Neural cell (in vitro differentiated cells): ENCODE measurements at regions not wholly inside any gene's neighbourhood (a gene's known extent, or its start where the extent isn't known, plus 50 kb on each side); places are given as distances from the start of the nearest gene placed in this dataset.

Experiments used
- H2AFZ ChIP-seq: fragments of 200-600, 300-800 bp; sonication (generic), shearing (Covaris generic); 2 replicates; pipeline ENCODE4 v1.6.0; 2014; ENCODE audit warnings: low read depth, mild to moderate bottlenecking, antibody characterized with exemption, low read length, moderate library complexity
- H3F3A ChIP-seq: fragments of 200-600 bp; shearing (Covaris generic); 2 replicates; pipeline ENCODE4 v1.6.1; 2016; ENCODE audit warnings: mild to moderate bottlenecking, moderate library complexity, mixed read lengths, antibody characterized with exemption, low read length; ENCODE audit not compliant: insufficient read depth, poor library complexity, severe bottlenecking
- H3K27ac ChIP-seq: fragments of 200-600, 300-800 bp; sonication (generic), shearing (Covaris generic); 2 replicates; pipeline ENCODE4 v1.5.1; 2014; ENCODE audit warnings: mild to moderate bottlenecking, low read length, moderate library complexity
- H3K27me3 ChIP-seq: fragments of 300-800, 200-600 bp; sonication (generic), shearing (Covaris generic); 2 replicates; pipeline ENCODE4 v1.6.0; 2014; ENCODE audit warnings: mild to moderate bottlenecking, low read depth, low read length, moderate library complexity; ENCODE audit not compliant: insufficient read depth
- H3K36me3 ChIP-seq: fragments of 300-800, 200-600 bp; sonication (generic), shearing (Covaris generic); 2 replicates; pipeline ENCODE4 v1.5.1; 2014; ENCODE audit warnings: mild to moderate bottlenecking, antibody characterized with exemption, low read length, moderate library complexity; ENCODE audit not compliant: insufficient read depth
- H3K4me2 ChIP-seq: fragments of 300-800, 200-600 bp; sonication (generic), shearing (Covaris generic); 2 replicates; pipeline ENCODE4 v1.6.0; 2014; ENCODE audit warnings: mild to moderate bottlenecking, low read length
- H3K4me3 ChIP-seq: fragments of 300-800, 200-600 bp; sonication (generic), shearing (Covaris generic); 2 replicates; pipeline ENCODE4 v1.5.1; 2014; ENCODE audit warnings: mild to moderate bottlenecking, low read length, moderate library complexity
- H3K79me2 ChIP-seq: fragments of 200-600 bp; shearing (Covaris generic); replicated peaks from 2 replicates; pipeline ENCODE4 v1.6.0; 2014; ENCODE audit warnings: mild to moderate bottlenecking, low read length, moderate library complexity; ENCODE audit not compliant: insufficient read depth
- H3K9ac ChIP-seq: fragments of 300-800, 200-600 bp; sonication (generic), shearing (Covaris generic); 2 replicates; pipeline ENCODE4 v1.6.1; 2016; ENCODE audit warnings: mild to moderate bottlenecking, low read length, mixed read lengths
- H3K9me2 ChIP-seq: fragments of 200-600 bp; shearing (Covaris generic); 2 replicates; pipeline ENCODE4 v1.6.1; 2016; ENCODE audit warnings: mild to moderate bottlenecking, low read length, mixed read lengths; ENCODE audit not compliant: insufficient read depth
- H3K9me3 ChIP-seq: fragments of 200-600, 300-800 bp; sonication (generic), shearing (Covaris generic); 2 replicates; pipeline ENCODE4 v1.6.1; 2016; ENCODE audit warnings: mild to moderate bottlenecking, mixed run types, low read length, moderate library complexity, mixed read lengths
- H4K20me1 ChIP-seq: fragments of 200-600 bp; shearing (Covaris generic); 2 replicates; pipeline ENCODE4 v1.6.1; 2016; ENCODE audit warnings: mild to moderate bottlenecking, mixed run types; ENCODE audit not compliant: insufficient read depth
- EP300 ChIP-seq: fragments of 450-650 bp; conservative IDR thresholded peaks from 2 replicates; pipeline ENCODE4 v1.6.1; 2014; ENCODE audit warnings: antibody characterized with exemption, mild to moderate bottlenecking, moderate library complexity; ENCODE audit not compliant: poor library complexity, severe bottlenecking
- EZH2 ChIP-seq: fragments of 200-600, 300-800 bp; shearing (Covaris generic), sonication (generic); IDR thresholded peaks from 2 replicates; pipeline ENCODE4 v1.6.1; 2014; ENCODE audit warnings: antibody characterized with exemption, low read length, borderline replicate concordance, mild to moderate bottlenecking; ENCODE audit not compliant: insufficient read depth, poor library complexity, severe bottlenecking
- MXI1 ChIP-seq: fragments of 450-650 bp; conservative IDR thresholded peaks from 2 replicates; pipeline ENCODE4 v1.6.1; 2014; ENCODE audit warnings: antibody characterized with exemption, mild to moderate bottlenecking; ENCODE audit not compliant: poor library complexity, severe bottlenecking
- POLR2AphosphoS5 ChIP-seq: IDR thresholded peaks from 2 replicates; pipeline ENCODE4 v1.6.1; 2012
- RAD21 ChIP-seq: fragments of 450-650 bp; conservative IDR thresholded peaks from 2 replicates; pipeline ENCODE4 v1.6.1; 2014; ENCODE audit warnings: antibody characterized with exemption, mild to moderate bottlenecking, moderate library complexity
- SMC3 ChIP-seq: fragments of 450-650 bp; conservative IDR thresholded peaks from 2 replicates; pipeline ENCODE4 v1.6.1; 2014; ENCODE audit warnings: antibody characterized with exemption, mild to moderate bottlenecking, moderate library complexity; ENCODE audit not compliant: poor library complexity
- TAF1 ChIP-seq: IDR thresholded peaks from 2 replicates; pipeline ENCODE4 v1.6.1; 2012; ENCODE audit warnings: low read depth
- TF ChIP-seq, protein P1 (sequence below): fragments of 450-650 bp; IDR thresholded peaks from 2 replicates; pipeline ENCODE4 v1.5.1; 2014; ENCODE audit warnings: antibody characterized with exemption, mild to moderate bottlenecking, moderate library complexity; ENCODE audit not compliant: poor library complexity, severe bottlenecking
- TF ChIP-seq, protein P2 (sequence below): IDR thresholded peaks from 2 replicates; pipeline ENCODE4 v1.6.1; 2012; ENCODE audit warnings: borderline replicate concordance

DNA sequence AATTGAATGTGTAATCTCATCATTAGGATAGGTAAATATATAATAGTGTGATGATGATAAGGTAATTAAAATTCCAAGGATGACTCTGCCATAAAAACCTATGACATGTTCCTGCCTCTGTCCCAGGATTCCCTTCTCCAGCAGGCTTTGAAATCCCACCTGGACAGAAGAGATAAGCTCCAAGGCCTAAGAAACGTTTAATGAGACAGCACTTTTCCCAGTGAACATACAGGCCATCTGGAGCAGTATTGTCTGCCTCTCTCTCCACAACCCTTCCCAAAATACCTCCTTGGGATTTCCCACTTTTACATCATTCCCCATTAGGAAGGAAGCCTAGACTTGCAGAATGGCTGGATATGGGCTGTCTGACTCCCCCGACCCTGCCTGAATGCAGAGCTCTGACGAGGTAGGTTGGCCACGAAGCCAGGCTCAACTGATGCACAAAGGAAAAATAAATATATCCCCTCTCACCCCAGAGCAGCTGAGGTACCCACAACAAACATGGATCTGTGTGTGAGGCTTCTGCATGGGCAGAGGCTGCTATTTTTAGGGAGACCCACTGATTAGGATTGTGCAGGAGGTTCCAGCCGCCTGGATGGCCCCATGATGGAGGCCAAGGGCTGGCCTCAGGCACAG is 71.0 kb downstream of the TMPRSS5 start:
- no peak overlapping the region for H3K27ac ChIP-seq
- no peaks in the 10 kb centered on the region for H3K9me3 ChIP-seq
- no peak overlapping the region for H2AFZ ChIP-seq
- TF ChIP-seq MXI1 (no peak), TAF1 (no peak), EZH2 (no peak)
- TF ChIP-seq, protein P1, sequence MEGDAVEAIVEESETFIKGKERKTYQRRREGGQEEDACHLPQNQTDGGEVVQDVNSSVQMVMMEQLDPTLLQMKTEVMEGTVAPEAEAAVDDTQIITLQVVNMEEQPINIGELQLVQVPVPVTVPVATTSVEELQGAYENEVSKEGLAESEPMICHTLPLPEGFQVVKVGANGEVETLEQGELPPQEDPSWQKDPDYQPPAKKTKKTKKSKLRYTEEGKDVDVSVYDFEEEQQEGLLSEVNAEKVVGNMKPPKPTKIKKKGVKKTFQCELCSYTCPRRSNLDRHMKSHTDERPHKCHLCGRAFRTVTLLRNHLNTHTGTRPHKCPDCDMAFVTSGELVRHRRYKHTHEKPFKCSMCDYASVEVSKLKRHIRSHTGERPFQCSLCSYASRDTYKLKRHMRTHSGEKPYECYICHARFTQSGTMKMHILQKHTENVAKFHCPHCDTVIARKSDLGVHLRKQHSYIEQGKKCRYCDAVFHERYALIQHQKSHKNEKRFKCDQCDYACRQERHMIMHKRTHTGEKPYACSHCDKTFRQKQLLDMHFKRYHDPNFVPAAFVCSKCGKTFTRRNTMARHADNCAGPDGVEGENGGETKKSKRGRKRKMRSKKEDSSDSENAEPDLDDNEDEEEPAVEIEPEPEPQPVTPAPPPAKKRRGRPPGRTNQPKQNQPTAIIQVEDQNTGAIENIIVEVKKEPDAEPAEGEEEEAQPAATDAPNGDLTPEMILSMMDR: no peak
- H3K9me2 ChIP-seq: no peaks in the 10 kb centered on the region
- no peaks in the 10 kb centered on the region for H3K27me3 ChIP-seq
- H3K79me2 ChIP-seq: no peaks in the 10 kb centered on the region
- H3K4me3 ChIP-seq: no peak overlapping the region
- no peaks in the 10 kb centered on the region for H3K36me3 ChIP-seq
- H3F3A ChIP-seq: no peaks in the 10 kb centered on the region
- H4K20me1 ChIP-seq: no peaks in the 10 kb centered on the region
- no peak overlapping the region for H3K4me2 ChIP-seq
- no peak overlapping the region for H3K9ac ChIP-seq

DNA sequence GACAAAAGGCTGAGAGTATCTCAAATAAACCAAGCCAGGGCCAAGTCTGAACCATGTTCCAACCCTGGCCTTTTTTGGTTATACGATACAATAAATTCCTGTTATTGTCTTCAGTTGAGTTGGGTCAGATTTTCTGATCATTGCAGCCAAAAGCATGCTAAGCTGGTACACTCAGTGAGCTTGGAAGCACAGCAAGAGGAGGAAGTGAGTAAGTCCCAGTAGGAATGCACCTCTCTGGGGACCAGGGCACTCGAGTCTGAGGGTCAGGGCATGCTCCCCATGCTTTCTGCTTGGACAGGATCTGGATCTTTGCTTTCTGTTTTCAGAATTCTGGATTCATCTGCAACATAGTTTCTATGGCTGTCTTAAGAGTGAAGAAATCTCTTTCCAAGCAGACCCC is 73.1 kb downstream of the TMPRSS5 start:
- Histone ChIP-seq H3K9me2 (no peaks in the 10 kb centered on the region), H3K27me3 (no peaks in the 10 kb centered on the region), H2AFZ (no peak overlapping the region)

More for the DNA sequence above, 73.1 kb downstream of the TMPRSS5 start:
- Histone ChIP-seq H3K36me3 (no peaks in the 10 kb centered on the region), H3K4me2 (no peak overlapping the region), H3K9ac (no peak overlapping the region), H3K9me3 (no peaks in the 10 kb centered on the region), H3K79me2 (no peaks in the 10 kb centered on the region), H3F3A (no peaks in the 10 kb centered on the region), H3K4me3 (no peak overlapping the region), H4K20me1 (no peaks in the 10 kb centered on the region), H3K27ac (no peak overlapping the region)
- TF ChIP-seq, protein P2, sequence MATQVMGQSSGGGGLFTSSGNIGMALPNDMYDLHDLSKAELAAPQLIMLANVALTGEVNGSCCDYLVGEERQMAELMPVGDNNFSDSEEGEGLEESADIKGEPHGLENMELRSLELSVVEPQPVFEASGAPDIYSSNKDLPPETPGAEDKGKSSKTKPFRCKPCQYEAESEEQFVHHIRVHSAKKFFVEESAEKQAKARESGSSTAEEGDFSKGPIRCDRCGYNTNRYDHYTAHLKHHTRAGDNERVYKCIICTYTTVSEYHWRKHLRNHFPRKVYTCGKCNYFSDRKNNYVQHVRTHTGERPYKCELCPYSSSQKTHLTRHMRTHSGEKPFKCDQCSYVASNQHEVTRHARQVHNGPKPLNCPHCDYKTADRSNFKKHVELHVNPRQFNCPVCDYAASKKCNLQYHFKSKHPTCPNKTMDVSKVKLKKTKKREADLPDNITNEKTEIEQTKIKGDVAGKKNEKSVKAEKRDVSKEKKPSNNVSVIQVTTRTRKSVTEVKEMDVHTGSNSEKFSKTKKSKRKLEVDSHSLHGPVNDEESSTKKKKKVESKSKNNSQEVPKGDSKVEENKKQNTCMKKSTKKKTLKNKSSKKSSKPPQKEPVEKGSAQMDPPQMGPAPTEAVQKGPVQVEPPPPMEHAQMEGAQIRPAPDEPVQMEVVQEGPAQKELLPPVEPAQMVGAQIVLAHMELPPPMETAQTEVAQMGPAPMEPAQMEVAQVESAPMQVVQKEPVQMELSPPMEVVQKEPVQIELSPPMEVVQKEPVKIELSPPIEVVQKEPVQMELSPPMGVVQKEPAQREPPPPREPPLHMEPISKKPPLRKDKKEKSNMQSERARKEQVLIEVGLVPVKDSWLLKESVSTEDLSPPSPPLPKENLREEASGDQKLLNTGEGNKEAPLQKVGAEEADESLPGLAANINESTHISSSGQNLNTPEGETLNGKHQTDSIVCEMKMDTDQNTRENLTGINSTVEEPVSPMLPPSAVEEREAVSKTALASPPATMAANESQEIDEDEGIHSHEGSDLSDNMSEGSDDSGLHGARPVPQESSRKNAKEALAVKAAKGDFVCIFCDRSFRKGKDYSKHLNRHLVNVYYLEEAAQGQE: no peak
- TF ChIP-seq RAD21 (no peak), POLR2AphosphoS5 (no peak), SMC3 (no peak), TAF1 (no peak), MXI1 (no peak), EP300 (no peak), EZH2 (no peak)
- TF ChIP-seq, protein P1: no peak
